NCI-H2227 (cell line): ENCODE measurements at regions not wholly inside any gene's neighbourhood (a gene's known extent, or its start where the extent isn't known, plus 50 kb on each side); places are given as distances from the start of the nearest gene placed in this dataset.

ENCODE experiments used
- DNase-seq: peaks from one replicate; lab custom pipeline; 2025; ENCODE audit not compliant: unreplicated experiment; lab: John Stamatoyannopoulos, UW

DNA sequence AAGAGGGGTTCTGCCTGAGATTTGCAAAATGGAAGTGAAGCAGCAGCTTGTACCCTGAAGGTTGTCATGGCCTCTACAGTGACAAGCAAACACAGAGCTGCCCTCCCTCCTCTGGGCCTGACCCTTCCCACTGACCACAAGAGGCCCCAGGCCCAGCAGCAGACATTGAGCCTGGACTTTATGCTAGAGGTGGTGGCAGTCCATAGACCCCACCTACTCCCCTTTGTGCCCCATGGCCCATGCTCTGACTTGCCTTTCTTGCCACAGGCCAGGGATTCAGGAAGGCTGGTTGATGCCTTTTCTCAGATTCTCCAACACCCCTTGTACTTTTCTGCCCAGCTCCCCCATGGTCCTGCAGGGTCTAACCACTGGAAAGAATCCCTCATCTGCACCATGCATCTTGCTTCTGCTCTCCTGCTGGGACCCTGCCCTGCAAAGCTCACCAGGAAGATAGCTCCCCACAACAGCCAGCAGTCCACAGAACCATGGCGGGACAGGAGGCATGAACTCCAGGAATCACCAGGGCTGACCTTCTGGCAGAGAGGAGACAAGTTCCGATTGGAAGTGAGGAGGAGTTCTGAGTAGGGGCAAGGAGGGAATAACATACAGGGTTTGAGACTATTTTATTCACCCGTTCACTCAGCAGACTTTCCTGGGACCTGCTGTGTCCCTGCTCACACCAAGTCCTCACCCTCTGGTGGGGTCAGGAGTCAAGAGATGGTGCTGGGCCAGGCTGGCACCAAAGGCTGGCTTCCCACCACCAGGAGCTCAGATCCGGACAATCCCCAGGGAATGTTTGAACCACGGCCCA lies 263.8 kb downstream of the SYK start:
- no peak for DNase-seq

DNA sequence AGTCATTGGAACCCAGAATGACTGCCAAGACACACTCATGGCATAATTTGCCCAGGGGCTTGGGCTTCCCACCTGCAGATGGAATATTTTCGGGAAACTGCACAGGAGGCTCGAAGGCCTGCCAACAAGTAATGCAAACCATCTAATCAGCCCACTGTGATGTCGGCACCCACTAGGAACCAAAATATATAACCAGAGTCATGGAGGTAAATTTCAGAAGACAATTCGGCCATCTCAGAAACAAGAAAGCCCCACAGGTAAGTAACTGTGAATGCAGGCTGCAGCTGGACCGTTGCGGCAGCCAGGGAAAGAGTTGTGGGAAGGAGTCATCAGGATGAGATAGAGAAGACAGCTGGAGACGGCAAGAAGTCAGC lies 264.4 kb downstream of the SYK start:
- DNase-seq: no peak

GRCh38 chr9:91066856-91067255 lies 265.2 kb downstream of the SYK start:
- no peak for DNase-seq

GRCh38 chr9:91067306-91067860 lies 265.8 kb downstream of the SYK start:
- DNase-seq: no peak

GRCh38 chr9:91071184-91071990 lies 269.8 kb downstream of the SYK start:
- DNase-seq: no peak

DNA sequence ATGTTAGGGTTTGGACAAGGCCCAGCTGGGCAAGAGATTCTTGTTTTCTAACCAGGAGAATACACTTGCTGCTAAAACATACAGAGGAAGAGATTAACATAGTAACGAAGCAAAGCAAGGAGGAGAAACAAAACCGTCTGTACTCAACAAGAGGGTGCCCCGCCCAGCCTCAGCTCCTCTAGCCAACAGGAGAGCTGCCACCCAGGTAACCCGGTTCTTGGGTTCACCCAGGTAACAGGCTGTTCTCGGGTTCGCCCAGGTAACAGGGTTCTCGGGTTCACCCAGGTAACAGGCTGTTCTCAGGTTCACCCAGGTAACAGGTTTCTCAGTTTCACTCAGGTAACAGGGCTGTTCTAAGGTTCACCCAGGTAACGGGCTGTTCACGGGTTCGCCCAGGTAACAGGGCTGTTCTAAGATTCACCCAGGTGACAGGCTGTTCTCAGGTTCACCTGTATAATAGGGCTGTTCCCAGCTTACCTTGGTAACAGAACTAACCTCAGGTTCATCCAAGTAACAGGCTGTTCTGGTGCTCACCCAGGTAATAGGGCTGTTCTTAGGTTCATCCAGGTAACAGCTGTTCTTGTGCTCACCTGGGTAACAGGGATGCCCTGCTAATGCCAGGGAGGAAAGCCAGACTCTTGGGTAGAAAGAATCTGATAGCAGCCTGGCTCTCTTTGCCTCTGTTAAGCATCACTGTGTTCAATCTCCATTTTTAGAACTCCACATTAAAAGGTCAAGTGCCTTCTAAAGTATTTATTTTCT lies 271.6 kb downstream of the SYK start:
- peak; percentile 0 for DNase-seq

- DNase-seq: no peak
These were observed 272.5 kb downstream of the SYK start for GRCh38 chr9:91073811-91074771.

- no peak for DNase-seq
These were observed 273.2 kb downstream of the SYK start for GRCh38 chr9:91074866-91075265.

GRCh38 chr9:91075279-91075678 lies 273.7 kb downstream of the SYK start:
- no peak for DNase-seq

DNA sequence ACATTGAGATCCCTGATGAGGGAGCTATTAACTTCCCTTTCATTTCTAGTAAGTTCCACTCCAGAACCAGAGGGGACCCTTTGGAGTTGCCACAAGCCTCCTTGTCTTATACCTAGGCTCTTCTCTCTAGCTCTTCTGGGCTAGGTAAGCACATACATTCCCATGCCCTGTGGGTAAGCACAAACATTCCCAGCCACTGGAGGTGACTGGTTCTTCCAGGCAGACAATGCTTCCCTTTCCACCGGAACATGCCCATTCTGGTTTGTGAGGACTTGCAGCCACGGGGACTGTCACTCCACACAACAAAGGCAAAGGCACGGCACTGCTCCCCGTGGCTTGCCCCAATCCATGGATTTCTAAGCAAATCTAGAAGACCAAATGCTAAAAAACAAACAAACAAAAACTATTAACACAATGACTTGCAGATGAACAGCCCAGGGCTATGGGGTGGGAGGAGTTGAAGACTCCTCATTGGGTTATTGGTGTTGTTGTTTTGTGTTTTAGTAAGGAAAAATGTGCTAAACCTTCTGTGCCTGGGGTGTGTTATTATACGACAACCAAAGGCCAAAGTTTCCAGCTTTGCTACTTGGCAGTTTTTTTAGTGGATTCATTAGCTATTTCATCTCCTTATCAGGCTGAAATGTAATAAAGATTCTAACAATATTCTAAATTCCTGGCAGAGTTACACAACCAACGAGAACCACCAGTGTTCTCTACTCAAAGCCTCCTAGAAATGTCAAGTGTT lies 276.2 kb downstream of the SYK start:
- DNase-seq: no peak

- DNase-seq: no peak
These were observed 276.7 kb downstream of the SYK start for GRCh38 chr9:91078369-91078695.

- no peak for DNase-seq
These were observed 279.0 kb downstream of the AUH start for GRCh38 chr9:91082731-91083130.

DNA sequence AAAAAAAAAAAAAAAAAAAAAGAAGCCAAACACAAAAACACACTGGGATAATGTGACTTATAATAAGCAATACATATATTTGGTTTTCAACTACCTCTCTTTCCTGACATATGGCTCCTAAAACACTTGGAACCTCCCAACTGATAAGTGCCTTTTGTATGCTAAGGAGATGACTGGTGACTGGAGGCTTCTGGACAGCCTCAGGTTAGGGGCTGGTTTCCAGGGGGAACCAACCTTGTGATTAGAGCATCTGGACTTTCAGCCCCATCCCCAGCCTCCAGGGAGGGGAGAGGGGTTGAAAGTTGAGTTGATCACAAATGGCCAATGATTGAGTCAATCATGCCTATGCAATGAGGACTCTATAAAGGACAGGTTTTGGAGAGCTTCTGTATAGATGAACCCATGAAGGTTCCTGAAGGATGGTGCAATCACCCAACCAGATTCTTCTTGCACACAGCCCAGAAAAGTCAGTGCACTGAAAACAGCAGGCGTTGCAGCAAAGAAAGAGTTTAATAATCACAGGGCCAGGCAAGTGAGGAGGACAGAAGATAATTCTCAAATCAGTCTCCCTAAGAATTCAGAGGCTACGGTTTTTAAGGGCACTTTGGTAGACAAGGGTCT lies 276.7 kb downstream of the AUH start:
- no peak for DNase-seq

- no peak for DNase-seq
These were observed 276.0 kb downstream of the AUH start for GRCh38 chr9:91085517-91086291.

GRCh38 chr9:91086657-91087461 lies 274.9 kb downstream of the AUH start:
- DNase-seq: no peak

- DNase-seq: no peak
These were observed 274.3 kb downstream of the AUH start for GRCh38 chr9:91087462-91087759.

- DNase-seq: peak; percentile 2
These were observed 272.2 kb downstream of the AUH start for GRCh38 chr9:91089405-91090129.
